ENCODE measurements at regions not wholly inside any gene's neighbourhood (a gene's known extent, or its start where the extent isn't known, plus 50 kb on each side); places are given as distances from the start of the nearest gene placed in this dataset.

DNA sequence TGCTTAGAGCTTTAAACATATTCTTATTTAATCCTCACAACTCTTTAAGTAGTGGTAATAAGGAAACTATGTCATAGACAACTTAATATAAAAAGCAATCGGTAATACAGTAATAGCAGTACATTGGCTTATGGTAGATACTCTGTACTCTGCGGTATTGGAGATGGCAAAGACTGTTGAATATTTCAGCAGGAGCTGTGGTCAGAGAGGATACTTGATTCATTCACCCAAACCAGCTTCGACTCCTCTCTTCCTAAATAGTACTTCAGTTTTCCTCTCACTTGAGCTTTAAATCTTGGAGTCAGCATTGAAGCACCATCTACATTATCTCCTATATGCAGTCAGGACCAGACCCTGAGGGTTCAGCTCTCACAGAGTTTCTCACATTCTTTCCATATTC is 169.3 kb downstream of the CYB561 start:
- TF ChIP-seq, protein P1, sequence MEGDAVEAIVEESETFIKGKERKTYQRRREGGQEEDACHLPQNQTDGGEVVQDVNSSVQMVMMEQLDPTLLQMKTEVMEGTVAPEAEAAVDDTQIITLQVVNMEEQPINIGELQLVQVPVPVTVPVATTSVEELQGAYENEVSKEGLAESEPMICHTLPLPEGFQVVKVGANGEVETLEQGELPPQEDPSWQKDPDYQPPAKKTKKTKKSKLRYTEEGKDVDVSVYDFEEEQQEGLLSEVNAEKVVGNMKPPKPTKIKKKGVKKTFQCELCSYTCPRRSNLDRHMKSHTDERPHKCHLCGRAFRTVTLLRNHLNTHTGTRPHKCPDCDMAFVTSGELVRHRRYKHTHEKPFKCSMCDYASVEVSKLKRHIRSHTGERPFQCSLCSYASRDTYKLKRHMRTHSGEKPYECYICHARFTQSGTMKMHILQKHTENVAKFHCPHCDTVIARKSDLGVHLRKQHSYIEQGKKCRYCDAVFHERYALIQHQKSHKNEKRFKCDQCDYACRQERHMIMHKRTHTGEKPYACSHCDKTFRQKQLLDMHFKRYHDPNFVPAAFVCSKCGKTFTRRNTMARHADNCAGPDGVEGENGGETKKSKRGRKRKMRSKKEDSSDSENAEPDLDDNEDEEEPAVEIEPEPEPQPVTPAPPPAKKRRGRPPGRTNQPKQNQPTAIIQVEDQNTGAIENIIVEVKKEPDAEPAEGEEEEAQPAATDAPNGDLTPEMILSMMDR (IDR thresholded peaks at IDR 0.05; ENCODE audit: low read depth, low read length), result no peak
- no peak for TF ChIP-seq EZH2phosphoT487 (IDR thresholded peaks at IDR 0.05; ENCODE audit: low read depth)

Data from OCI-LY3 (cell line).